Mucosa of descending colon (tissue), 3 donors: ENCODE measurements at regions not wholly inside any gene's neighbourhood (a gene's known extent, or its start where the extent isn't known, plus 50 kb on each side); places are given as distances from the start of the nearest gene placed in this dataset.

ENCODE experiments used
- ATAC-seq: fragments of 200-7000 bp; cut with Tn5 transposase; one replicate; pipeline ENCODE4 v1.9.1; 2020; ENCODE audit warnings: mild to moderate bottlenecking, moderate library complexity
- DNase-seq, 3 donors: peaks; one replicate each; pipeline ENCODE4 v3.0.0-alpha.2; 2020
- H3K36me3 ChIP-seq: fragments of 200-600 bp; one replicate; pipeline ENCODE4 v1.8.0; 2021; ENCODE audit warnings: low read depth, mild to moderate bottlenecking
- H3K4me1 ChIP-seq: fragments of 200-600 bp; one replicate; pipeline ENCODE4 v1.8.0; 2021; ENCODE audit warnings: low read depth, mild to moderate bottlenecking
- H3K4me3 ChIP-seq: fragments of 200-600 bp; one replicate; pipeline ENCODE4 v1.8.0; 2021; ENCODE audit warnings: mild to moderate bottlenecking
- H3K9me3 ChIP-seq: fragments of 200-600 bp; one replicate; pipeline ENCODE4 v1.8.0; 2021; ENCODE audit warnings: mild to moderate bottlenecking
- CTCF ChIP-seq: fragments of 200-600 bp; IDR thresholded peaks from one replicate; pipeline ENCODE4 v1.8.0; 2022; ENCODE audit warnings: antibody characterized with exemption, mild to moderate bottlenecking
- intact Hi-C, 2 donors: fragments of 100-400 bp; cut with DNase I in 1 of 2; cut with micrococcal nuclease in 1 of 2; formaldehyde crosslinking; loops; one replicate each; pipeline versions ENCODE4 v1.11.0 to v1.11.1; 2022; cut with DNase I, micrococcal nuclease
- donor health status: DM: no; HTN: no; CAD: no; lungs with moderate emphysema.
- donor health status: DM: no; HTN: no; CAD: no.
- donor health status: DM: no; HTN: yes; CAD: no.

- ATAC-seq = no peak
- Histone ChIP-seq H3K4me3 (no peak overlapping the region), H3K9me3 (peaks cover 10% of the 10 kb centered on the region), H3K36me3 (no peaks in the 10 kb centered on the region), H3K4me1 (no peaks in the 10 kb centered on the region)
- intact Hi-C loops = no loop called here
- no peak for TF ChIP-seq CTCF
- no peak for DNase-seq
These were observed 87.1 kb downstream of the KIF2B start for GRCh38 chr17:53909802-53910201.

DNA sequence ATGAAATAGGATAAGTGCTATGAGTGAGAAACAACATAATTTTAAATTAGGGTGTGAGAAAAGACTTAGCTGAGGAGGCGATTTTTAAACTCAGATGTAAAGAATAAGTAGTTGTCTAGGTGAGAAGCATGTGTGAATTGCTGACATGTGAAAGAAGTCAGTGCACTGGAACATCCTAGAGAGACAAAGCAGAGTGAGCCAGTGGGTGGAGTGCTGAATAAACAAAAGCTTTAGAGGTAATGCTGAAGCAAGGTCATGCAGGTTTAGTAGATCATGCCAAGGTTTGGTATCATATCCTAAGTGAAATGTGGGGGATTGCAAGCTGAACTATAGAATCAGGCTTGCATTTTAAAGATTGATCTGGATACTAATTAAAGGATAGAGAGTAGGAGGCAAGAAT is 89.4 kb downstream of the KIF2B start:
- intact Hi-C loops = no loop called here
- Histone ChIP-seq H3K4me1 (no peaks in the 10 kb centered on the region), H3K36me3 (no peaks in the 10 kb centered on the region), H3K9me3 (peaks cover 6% of the 10 kb centered on the region), H3K4me3 (no peak overlapping the region)
- no peak for DNase-seq
- ATAC-seq = no peak
- TF ChIP-seq CTCF = no peak

DNA sequence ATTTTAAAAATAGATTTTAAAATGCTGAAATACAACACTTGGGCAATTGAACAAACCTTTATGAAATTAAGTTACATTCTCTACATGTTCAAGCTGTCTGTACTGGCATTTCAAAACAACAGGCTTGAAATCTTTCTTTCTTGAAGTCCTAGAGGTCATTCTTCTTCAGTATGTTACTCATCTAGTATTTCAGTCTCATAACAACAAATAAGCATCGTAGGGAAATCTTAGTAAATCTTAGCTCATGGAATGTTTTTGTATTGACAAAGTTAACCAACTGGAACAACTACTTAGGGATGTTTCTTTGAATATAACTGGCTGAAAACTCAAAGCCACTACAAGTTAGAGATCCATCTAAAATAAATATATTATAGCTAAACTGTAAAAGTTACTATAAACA is 96.6 kb downstream of the KIF2B start:
- Histone ChIP-seq H3K4me1 (no peaks in the 10 kb centered on the region), H3K36me3 (no peaks in the 10 kb centered on the region), H3K4me3 (no peak overlapping the region), H3K9me3 (peaks cover 11% of the 10 kb centered on the region)
- intact Hi-C loops = no loop called here
- DNase-seq = no peak
- ATAC-seq = no peak
- no peak for TF ChIP-seq CTCF

GRCh38 chr17:53924530-53925455 is 102.1 kb downstream of the KIF2B start:
- Histone ChIP-seq H3K9me3 (peaks cover 16% of the 10 kb centered on the region), H3K4me1 (no peaks in the 10 kb centered on the region), H3K4me3 (no peak overlapping the region), H3K36me3 (no peaks in the 10 kb centered on the region)
- DNase-seq = no peak
- ATAC-seq = no peak
- no peak for TF ChIP-seq CTCF
- intact Hi-C loops = no loop called here

DNA sequence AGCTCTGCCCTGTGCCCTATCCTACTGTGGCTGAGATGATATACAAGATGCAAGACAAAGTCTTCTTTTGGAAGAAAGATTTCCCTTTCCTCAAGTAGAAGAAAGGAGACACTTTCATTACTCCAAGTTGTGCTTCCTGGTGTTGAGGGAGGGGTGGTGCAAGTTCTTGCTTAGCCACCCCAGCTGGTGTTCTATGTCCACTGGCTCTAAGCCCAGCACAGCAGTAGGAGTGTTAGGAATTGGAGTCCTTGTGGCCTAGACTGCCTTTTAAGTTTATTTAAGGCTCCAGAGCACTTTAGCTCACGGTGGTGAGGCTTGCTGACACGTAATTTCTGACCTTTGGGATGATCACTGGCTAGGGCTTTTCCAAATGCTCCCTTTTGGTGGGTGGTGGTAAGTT is 109.7 kb downstream of the KIF2B start:
- no peaks in the 10 kb centered on the region for H3K36me3 ChIP-seq
- H3K9me3 ChIP-seq = peaks cover 31% of the 10 kb centered on the region
- TF ChIP-seq CTCF = no peak
- DNase-seq (no peak), ATAC-seq (no peak)
- intact Hi-C loops = no loop called here
- no peak overlapping the region for H3K4me3 ChIP-seq
- H3K4me1 ChIP-seq = no peaks in the 10 kb centered on the region
